Aorta (tissue), 5 donors: ENCODE measurements at regions not wholly inside any gene's neighbourhood (a gene's known extent, or its start where the extent isn't known, plus 50 kb on each side); places are given as distances from the start of the nearest gene placed in this dataset.

ENCODE experiments used
- ATAC-seq: fragments of 200-7000 bp; cut with Tn5 transposase; one replicate; pipeline ENCODE4 v1.9.1; 2022; ENCODE audit warnings: moderate library complexity; ENCODE audit not compliant: low FRiP score
- DNase-seq, 2 donors: peaks; one replicate each; pipeline ENCODE4 v3.0.0-alpha.2; 2020
- H3K27ac ChIP-seq, 2 donors: one replicate each; pipeline ENCODE4 v1.5.1; 2013; ENCODE audit warnings: low read length in 2 of 2, mild to moderate bottlenecking in 2 of 2, moderate library complexity in 2 of 2, control low read depth in 1 of 2, inconsistent platforms in 1 of 2, low read depth in 1 of 2
- H3K27me3 ChIP-seq, 2 donors: one replicate each; pipeline ENCODE4 v1.6.1; 2013; ENCODE audit warnings: control low read depth in 1 of 2, low read length in 1 of 2, mild to moderate bottlenecking in 1 of 2, moderate library complexity in 1 of 2; ENCODE audit not compliant: insufficient read depth in 2 of 2, control insufficient read depth in 1 of 2
- H3K36me3 ChIP-seq, 2 donors: one replicate each; pipeline ENCODE4 v1.6.1; 2013; ENCODE audit warnings: control low read depth in 1 of 2, low read length in 1 of 2, mild to moderate bottlenecking in 1 of 2; ENCODE audit not compliant: insufficient read depth in 2 of 2, control insufficient read depth in 1 of 2
- H3K4me1 ChIP-seq, 2 donors: one replicate each; pipeline ENCODE4 v1.6.1; 2013; ENCODE audit warnings: low read length in 2 of 2, control low read depth in 1 of 2, mild to moderate bottlenecking in 1 of 2, moderate library complexity in 1 of 2; ENCODE audit not compliant: insufficient read depth in 2 of 2, control insufficient read depth in 1 of 2
- H3K4me3 ChIP-seq, 2 donors: one replicate each; pipeline ENCODE4 v1.5.1; 2013; ENCODE audit warnings: low read length in 2 of 2, control low read depth in 1 of 2, mild to moderate bottlenecking in 1 of 2
- H3K9me3 ChIP-seq: one replicate; pipeline ENCODE4 v1.6.1; 2013; ENCODE audit warnings: mild to moderate bottlenecking, low read length; ENCODE audit not compliant: control insufficient read depth
- WGBS, 2 donors: extraction: QIAGEN DNeasy Blood & Tissue Kit; methylation state at CpG; one replicate each; pipeline ENCODE4 v1.1.7; 2013; 5-methylcytosine and 5-hydroxymethylcytosine counted together
- intact Hi-C, 2 donors: fragments of 100-400 bp; cut with DNase I; formaldehyde crosslinking; loops; one replicate each; pipeline versions ENCODE4 v1.14.2 to v1.15.0; 2022
- donor health status: healthy with polysubstance abuse.
- donor health status: Bipolar disorder and iron deficiency.
- donor health status: DM: no; HTN: no; CAD: no.
- donor health status: DM: no; HTN: no; CAD: no.
- donor health status: DM: yes; HTN: yes; CAD: no.

DNA sequence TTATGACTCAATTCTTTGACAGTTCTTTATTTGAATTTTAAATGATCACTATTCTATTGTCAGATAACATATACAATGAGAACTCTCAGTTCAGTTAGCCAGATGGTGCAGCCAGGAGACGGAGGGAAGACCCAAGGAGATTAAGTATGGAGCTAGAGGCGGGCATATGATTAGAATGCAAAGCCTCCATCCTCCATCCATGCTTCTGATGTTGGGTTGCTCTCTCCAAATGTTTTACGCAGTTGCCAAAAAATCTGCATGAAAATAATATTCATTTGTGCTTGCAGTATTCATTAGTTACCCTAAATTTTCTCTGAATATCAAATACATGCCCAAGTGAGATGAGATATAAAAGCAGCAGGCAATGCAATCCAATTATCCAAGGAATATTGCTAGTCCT, 874.8 kb downstream of the C4orf33 start:
- Histone ChIP-seq H3K27me3 (no peaks in the 10 kb centered on the region), H3K27ac (no peak overlapping the region), H3K36me3 (no peaks in the 10 kb centered on the region), H3K9me3 (no peaks in the 10 kb centered on the region), H3K4me1 (no peaks in the 10 kb centered on the region), H3K4me3 (no peak overlapping the region)
- ATAC-seq, result no peak
- intact Hi-C loops, result no loop called here
- no peak for DNase-seq
- 81% methylated on average over 3 of the region's 3 CpGs for WGBS, 2 donors

DNA sequence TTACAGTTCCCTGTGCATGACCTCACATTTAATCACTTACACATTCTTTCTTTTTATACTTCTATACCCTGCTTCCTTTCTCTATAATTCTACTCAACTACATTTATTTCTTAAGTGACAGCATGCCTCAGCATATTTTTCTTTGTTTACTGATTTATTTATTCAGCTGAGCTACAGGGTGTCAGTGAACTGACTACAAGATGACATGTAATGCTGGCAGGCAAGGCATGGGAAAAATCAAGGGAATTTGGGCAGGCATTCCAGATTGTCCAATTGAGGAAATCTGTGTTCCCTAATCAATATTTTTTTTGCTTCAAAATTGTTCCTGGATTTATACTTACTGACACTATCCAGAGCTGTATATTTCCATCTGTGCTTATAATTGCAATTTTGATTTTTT, 875.5 kb downstream of the C4orf33 start:
- no peaks in the 10 kb centered on the region for H3K27me3 ChIP-seq
- H3K9me3 ChIP-seq, result no peaks in the 10 kb centered on the region
- H3K27ac ChIP-seq, result no peak overlapping the region
- H3K36me3 ChIP-seq, result no peaks in the 10 kb centered on the region
- ATAC-seq (no peak), DNase-seq (no peak)
- no peak overlapping the region for H3K4me3 ChIP-seq
- no peaks in the 10 kb centered on the region for H3K4me1 ChIP-seq
- intact Hi-C loops, result no loop called here

DNA sequence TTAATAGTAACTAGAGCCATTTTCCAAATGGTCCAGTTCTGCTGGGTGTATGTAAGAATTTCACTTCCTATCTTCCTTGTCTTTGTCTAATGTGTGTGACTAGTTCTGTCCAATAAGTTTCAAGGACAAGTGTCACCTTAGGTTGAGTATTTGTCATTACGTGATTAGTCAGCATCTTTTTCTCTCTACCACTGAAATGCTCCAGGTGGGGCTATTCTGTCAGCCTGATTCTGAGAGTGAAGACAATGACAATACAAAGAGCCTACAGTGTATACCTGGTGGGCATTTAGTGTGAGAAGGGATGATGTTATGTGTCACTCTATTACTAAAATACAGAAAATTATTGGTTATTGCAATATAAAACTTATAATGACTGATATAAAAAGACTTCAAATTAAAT, 876.3 kb downstream of the C4orf33 start:
- H3K27ac ChIP-seq, result no peak overlapping the region
- WGBS, 2 donors, result 84 to 90% methylated on average over 1 of the region's 1 CpG
- no peak for DNase-seq
- ATAC-seq, result no peak
- no peaks in the 10 kb centered on the region for H3K27me3 ChIP-seq
- no peaks in the 10 kb centered on the region for H3K9me3 ChIP-seq
- intact Hi-C loops, result no loop called here
- no peaks in the 10 kb centered on the region for H3K36me3 ChIP-seq
- no peak overlapping the region for H3K4me3 ChIP-seq
- H3K4me1 ChIP-seq, result no peaks in the 10 kb centered on the region

DNA sequence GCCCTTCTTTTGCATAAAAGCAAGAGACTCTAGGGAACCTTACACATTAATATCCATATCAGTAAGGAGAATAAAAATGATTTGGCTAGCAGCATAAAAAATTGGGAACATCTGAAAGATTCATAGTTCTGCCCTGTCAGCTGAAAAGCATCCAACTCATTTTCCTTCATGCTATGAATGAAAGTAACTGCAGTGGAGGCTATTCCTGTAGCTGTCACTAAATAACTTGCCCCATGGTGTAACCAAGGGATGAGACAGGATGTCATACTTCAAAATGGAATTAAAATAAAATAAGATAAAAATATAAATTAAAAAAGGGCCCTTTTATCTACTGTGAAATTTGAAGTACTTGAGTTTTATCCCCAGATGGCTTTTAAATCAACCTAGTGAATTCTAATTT, 878.8 kb downstream of the C4orf33 start:
- Histone ChIP-seq H3K9me3 (no peaks in the 10 kb centered on the region), H3K4me1 (no peaks in the 10 kb centered on the region), H3K36me3 (no peaks in the 10 kb centered on the region), H3K4me3 (no peak overlapping the region), H3K27me3 (no peaks in the 10 kb centered on the region), H3K27ac (no peak overlapping the region)
- DNase-seq (no peak), ATAC-seq (no peak)
- intact Hi-C loops, result no loop called here

DNA sequence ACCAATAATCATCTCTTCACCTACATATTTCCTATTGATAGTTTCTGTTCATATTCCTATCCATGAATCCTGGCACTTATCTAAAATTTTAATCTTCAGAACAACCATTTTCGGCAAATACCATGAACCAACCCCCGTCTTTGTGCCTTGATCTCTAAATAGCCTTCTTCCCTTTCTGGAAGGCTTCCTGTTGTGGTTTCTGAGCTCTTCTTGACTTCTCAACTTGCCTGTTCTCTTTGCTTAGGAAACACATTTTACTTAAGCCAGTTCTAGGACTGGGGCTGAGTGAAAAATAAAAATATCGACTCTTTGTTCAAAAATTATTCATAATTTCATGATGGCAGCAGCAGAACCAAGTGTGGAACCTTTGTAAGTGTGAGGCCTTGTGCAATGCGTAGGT, 882.4 kb downstream of the C4orf33 start:
- intact Hi-C loops, result no loop called here
- Histone ChIP-seq H3K27me3 (no peaks in the 10 kb centered on the region), H3K4me1 (no peaks in the 10 kb centered on the region), H3K27ac (no peak overlapping the region), H3K9me3 (no peaks in the 10 kb centered on the region), H3K4me3 (no peak overlapping the region), H3K36me3 (no peaks in the 10 kb centered on the region)
- 73 to 78% methylated on average over 4 of the region's 4 CpGs for WGBS, 2 donors
- DNase-seq, result no peak
- no peak for ATAC-seq

DNA sequence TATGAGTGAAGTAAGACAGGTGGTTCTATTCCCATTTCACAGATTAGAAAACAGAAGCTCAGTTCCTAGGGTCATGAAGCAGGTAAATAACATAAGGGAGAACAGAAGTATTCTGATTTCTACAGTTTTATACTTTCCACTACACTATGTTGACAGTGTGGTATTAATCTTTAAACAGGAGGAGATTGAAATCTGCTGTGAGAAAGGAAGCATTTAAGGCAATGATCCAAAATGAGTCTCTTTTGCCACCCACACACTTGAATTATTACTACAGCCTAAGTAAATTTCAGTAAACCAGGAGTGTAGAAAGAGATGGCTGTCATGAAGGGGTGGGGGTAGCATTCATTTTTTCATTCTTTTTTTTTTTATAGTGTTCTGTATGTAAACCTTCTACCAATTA, 893.0 kb downstream of the C4orf33 start:
- no peak for ATAC-seq
- H3K27ac ChIP-seq, result no peak overlapping the region
- H3K4me3 ChIP-seq, result no peak overlapping the region
- H3K9me3 ChIP-seq, result no peaks in the 10 kb centered on the region
- no peaks in the 10 kb centered on the region for H3K4me1 ChIP-seq
- DNase-seq, result no peak
- H3K27me3 ChIP-seq, result no peaks in the 10 kb centered on the region
- intact Hi-C loops, result no loop called here
- no peaks in the 10 kb centered on the region for H3K36me3 ChIP-seq

DNA sequence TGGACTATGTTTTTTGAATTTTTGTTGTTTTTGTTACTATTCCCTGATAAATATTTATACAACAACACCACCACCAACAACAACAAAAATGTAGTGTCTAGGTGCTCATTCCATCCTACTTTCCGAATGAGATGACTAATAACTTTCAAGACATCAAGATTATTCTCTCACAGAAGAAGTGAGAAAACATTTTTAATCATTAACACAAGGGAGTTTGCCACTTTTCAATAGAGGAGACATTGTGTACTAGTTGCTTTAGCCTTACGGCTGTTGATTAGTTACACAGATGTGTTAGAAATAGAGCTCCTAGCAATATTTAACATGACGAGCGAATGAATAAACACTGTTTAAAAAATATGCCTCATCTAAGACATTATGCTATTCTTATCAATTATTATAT, 898.8 kb downstream of the C4orf33 start:
- DNase-seq, result no peak
- H3K4me1 ChIP-seq, result no peaks in the 10 kb centered on the region
- H3K27ac ChIP-seq, result no peak overlapping the region
- 52 to 64% methylated on average over 4 of the region's 4 CpGs for WGBS, 2 donors
- intact Hi-C loops, result no loop called here
- no peak overlapping the region for H3K4me3 ChIP-seq
- H3K9me3 ChIP-seq, result no peaks in the 10 kb centered on the region
- no peaks in the 10 kb centered on the region for H3K36me3 ChIP-seq
- no peak for ATAC-seq
- no peaks in the 10 kb centered on the region for H3K27me3 ChIP-seq

DNA sequence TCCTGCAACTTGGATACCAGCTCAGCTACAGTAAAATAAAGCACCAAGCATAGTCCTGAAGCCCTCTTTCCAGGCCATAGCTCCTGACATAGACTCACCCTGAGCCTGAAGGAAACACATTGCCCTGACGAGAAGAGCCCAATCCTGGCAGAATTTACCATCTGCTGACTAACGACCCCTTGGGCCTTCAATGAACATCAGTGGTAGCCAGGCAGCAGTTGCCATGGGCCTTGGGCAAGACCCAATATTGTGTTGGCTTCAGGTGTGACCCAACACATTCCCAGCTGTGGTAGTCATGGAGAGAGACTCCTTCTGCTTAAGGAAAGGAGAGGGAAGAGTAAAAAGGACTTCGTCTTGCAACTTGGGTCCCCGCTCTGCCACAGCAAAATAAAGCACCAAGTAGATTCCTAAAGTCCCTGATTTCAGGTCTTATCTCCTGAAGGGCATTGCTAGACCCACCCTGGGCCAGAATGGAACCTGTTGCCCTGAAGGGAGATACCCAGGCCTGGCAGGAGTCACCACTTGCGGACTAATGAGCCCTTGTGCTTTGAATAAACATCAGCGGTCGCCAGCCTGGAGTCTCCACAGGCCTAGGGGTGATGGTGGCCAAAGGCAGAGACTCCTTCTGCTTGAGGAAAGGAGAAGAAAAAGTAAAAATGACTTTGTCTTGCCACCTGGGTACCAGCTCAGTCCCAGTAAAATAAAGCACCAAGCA, 902.6 kb downstream of the C4orf33 start:
- H3K4me3 ChIP-seq, result no peak overlapping the region
- ATAC-seq (no peak), DNase-seq (no peak)
- no peaks in the 10 kb centered on the region for H3K9me3 ChIP-seq
- no peaks in the 10 kb centered on the region for H3K4me1 ChIP-seq
- no peak overlapping the region for H3K27ac ChIP-seq
- WGBS, 2 donors, result 81% methylated on average over 7 of the region's 7 CpGs
- H3K36me3 ChIP-seq, result no peaks in the 10 kb centered on the region
- intact Hi-C loops, result no loop called here
- no peaks in the 10 kb centered on the region for H3K27me3 ChIP-seq

DNA sequence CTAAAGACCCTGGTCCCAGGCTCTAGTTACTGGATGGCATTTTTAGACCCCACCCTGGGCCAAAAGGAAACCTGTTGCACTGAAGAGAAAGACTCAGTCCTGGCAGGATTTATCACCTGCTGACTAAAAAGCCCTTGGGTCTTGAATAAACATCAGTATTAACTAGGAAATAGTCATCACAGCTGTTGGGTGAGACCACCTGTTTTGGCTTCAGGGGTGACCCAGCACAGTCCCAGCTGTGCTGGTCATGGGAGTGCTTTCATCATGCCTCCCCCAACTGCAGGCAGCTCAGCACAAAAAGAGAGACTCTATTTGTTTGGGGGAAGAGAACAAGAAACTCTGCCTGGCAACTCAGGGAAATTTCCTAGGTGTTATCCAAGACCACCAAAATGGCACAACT, 903.2 kb downstream of the C4orf33 start:
- ATAC-seq (no peak), DNase-seq (no peak)
- Histone ChIP-seq H3K27ac (no peak overlapping the region), H3K4me1 (no peaks in the 10 kb centered on the region), H3K9me3 (no peaks in the 10 kb centered on the region), H3K36me3 (no peaks in the 10 kb centered on the region), H3K27me3 (no peaks in the 10 kb centered on the region), H3K4me3 (no peak overlapping the region)
- intact Hi-C loops, result no loop called here
